ENCODE measurements at regions not wholly inside any gene's neighbourhood (a gene's known extent, or its start where the extent isn't known, plus 50 kb on each side); places are given as distances from the start of the nearest gene placed in this dataset.
"Not testable (repeated sequence)": the region's sequence is repeated elsewhere in the genome, so short reads cannot be mapped to it uniquely, and the experiment has no call there.

DNA sequence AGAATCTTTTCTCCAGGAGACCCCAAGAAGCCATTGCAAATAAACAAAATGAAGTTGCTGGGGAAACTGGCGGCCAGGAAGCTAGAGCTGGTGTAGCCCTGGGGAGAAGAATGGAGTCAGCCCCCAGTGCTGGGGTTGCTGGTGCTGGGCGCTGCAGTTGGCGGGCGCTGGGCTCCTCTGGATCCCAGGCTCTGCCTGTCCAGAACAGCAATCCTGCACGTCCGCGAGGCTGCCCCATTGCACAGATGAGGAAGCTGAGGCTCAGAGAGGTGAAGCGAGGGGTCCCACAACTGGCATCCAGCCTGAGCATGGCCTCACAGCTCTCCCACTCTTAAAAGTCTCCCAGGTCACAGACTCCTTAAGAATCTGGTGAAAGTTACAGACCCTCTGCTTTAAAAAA, 161.1 kb downstream of the OR4M2 start:
- no peak for DNase-seq

DNA sequence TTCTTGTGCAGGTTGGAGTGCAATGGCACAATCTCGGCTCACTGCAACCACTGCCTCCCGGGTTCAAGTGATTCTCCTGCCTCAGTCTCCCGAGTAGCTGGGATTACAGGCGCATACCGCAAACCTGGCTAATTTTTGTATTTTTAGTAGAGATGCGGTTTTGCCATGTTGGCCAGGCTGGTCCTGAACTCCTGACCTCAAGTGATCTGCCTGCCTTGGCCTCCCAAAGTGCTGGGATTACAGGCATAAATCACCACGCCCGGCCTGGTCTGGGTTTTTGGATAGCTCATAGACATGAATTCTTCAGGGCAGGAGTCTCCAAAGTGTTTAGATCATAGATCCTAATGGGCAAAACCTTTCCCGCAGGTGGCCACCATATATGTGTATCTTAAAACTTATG, 162.0 kb downstream of the OR4M2 start:
- DNase-seq, result not testable (repeated sequence)

DNA sequence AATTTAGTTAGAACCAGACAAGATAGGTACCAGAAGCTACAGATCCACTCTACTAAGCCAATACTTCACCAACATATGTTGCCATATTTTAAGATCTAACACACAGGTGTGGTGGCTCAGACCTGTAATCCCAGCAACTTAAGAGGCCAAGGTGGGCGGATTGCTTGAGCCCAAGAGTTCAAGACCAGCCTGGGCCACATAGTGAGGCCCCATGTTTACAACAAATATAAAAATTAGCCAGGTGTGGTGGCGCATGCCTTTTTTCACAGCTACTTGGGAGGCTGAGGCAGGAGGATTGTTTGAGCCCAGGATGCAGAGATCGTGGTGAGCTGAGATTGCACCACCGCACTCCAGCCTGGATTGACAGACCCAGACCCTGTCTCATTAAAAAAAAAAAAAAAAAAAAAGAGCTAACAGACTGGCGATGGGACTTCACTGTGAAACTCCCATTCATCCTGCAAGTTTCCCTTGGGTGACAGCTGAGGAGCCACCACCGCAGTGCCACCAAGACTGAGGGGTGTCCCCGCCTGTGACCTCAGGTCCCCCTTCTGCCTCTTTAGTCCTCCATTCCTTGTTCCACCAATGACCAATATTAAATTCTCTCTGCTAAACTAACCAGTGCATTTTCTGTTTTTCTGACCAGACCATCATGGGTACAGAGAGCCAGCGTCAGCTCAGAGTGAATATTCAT, 163.3 kb downstream of the OR4M2 start:
- DNase-seq, result no peak

DNA sequence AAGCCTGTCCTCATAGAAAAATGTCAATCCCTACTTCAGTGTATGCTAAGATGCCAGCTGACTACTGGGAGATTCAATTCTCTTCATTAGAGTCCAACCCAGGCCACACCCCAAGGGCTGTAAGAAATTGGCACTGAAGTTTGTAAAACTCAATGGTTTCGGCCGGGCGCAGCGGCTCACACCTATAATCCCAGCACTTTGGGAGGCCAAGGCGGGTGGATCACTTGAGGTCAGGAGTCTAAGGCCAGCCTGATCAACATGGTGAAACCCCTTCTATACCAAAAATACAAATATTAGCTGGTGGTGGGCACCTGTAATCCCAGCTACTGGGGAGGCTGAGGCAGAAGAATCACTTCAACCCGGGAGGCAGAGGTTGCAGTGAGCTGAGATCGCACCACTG, 169.2 kb downstream of the OR4M2 start:
- not testable (repeated sequence) for DNase-seq

DNA sequence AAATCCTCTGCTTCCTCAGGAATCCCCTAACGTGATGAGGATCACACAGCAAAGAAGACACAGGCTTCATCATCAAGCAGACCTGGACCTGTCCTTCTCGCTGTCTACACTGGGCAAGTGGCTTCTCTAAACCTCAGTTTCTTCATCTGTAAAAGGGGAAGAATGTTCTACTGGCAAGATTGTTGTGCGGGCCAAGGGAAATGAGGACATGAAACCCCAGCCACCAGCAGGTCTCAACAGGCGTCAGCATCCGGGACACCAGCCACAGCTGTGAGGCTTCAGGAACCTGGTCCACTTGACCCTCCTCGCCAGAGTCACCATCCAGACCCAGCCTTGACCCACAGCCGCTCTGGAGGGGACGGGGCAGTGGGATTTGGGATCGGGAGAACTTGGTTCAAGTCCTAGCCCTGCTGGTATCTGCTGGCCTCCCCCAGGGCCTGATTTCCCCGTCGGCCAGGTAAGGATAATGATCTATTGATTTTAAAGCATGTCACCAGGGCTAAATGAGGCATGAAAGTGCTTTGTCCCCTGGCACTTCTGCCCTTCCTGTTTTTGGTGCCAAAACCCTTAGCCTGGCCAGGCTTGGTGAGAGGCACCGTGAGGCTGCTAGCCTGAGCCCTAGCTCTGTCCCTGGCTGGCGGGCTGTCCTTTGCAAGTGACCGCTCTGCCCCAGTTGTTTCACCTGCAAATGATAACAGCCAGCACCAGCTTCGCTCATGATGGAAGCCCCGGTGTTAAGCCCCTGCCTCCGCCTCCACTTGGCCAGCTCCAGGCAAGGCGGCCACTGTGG, 170.4 kb downstream of the OR4M2 start:
- DNase-seq, result not testable (repeated sequence)

DNA sequence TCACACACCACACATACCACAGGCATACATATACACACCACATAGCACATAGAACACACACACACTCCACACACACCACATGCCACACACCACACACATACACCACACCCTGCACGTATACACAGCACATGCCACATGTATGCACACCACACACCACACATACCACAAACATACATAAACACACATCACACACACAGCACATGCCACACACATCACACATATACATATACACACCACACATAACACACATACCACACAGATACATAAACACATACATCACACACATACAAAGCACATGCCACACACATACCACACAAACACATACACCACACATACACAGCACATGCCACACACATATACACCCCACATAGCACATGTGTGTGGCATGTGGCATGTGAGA, 171.1 kb downstream of the OR4M2 start:
- DNase-seq, result no peak

DNA sequence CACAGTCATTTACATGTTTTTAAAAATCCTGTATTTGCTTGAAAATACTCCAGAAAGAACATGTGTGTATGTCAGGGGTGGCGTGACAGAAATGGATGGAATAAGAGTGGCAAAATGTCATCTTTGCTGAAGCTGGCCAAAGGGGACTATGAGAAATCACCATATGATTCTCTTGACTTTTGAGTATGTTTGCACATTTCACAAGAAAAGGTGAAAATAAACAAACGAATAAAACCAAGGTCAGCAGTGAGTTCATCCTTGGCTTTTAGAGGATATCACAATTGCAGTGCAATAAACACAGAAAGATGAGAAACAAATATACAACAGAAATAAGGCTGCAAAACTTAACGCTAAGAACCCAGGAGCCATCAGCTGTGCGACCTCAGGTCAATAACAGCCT, 171.7 kb downstream of the OR4M2 start:
- not testable (repeated sequence) for DNase-seq

DNA sequence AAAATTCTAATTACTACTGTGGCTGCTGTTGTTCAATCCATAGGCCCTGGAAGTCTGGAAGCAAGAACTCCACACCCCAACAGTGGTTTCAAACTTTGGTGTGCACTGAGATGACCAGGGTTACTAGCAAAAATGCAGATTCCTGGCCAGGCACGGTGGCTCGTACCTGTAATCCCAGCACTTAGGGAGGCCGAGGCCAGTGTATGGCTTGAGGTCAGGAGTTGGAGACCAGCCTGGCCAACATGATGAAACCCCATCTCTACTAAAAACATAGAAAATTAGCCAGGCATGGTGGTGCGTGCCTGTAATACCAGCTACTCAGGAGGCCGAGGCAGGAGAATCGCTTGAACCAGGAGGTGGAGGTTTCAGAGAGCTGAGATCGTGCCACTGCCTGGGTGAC, 172.2 kb downstream of the OR4M2 start:
- DNase-seq, result not testable (repeated sequence)

DNA sequence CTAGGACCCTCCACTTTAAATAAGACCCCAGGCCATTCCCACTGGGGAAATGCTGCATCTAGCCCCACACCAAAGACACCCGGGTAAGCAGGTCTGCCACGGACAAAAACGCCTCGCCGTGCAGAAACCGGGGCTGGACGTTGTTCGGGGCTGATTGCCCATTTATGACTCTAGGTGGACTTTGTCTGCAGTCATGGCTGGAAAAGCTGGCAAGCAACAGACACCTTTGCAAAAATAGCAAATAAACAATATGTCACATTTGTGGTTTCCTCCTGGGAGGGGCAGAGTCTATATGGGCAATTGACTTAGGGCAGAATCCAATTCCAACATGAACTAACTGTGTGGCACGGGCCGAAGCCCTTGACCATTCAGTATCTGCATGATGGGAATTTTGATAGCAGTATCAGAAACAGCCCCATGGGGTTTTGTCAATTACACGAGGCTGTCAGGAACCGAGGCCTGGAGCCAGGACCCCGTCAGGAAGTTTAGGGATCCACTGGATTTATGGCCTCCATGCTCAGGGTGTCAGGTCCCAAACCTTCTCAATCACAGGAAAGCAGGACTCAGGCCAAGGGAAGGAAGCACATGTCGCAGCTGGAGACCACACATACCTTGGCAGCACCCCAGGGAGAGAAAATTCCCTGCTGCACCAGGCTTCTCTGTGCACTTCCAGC, 172.8 kb downstream of the OR4M2 start:
- DNase-seq, result not testable (repeated sequence)

DNA sequence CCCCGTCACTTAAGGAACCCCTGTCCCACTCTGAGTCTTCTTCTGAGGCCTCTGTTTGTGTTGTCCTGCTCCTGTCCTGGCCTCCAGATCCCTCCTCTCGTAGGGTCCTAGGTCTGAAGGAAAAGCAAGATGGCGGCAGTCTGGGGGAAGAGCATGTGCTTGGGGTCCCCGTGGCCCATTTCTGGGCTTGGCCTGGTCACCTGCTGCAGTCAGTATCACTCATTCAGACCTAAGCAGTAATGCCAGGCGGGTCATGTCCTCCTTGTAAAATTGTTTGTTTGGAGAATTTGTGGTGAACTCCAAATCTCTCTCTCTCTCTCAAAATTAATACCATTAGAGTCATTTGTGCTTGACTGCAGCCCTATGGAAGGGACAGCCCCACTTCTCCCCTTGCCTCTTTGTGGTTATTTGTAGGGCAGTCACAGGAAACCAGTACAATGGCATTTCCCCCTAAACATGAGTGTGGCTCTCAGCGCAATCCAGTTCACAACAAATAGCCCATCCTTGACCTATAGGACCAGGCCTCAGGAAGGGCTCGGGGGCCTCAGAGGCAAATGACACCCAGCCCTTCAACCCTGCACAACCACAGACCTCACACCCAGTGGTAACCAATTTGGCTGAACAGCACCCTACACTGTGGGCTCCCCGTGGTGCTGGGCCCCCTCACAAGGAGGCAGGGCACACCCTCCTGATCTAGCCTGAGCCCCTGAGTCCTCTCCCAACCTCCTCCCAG, 173.5 kb downstream of the OR4M2 start:
- peak in 2 of 5 experiments; percentile 40 to 77 for DNase-seq

DNA sequence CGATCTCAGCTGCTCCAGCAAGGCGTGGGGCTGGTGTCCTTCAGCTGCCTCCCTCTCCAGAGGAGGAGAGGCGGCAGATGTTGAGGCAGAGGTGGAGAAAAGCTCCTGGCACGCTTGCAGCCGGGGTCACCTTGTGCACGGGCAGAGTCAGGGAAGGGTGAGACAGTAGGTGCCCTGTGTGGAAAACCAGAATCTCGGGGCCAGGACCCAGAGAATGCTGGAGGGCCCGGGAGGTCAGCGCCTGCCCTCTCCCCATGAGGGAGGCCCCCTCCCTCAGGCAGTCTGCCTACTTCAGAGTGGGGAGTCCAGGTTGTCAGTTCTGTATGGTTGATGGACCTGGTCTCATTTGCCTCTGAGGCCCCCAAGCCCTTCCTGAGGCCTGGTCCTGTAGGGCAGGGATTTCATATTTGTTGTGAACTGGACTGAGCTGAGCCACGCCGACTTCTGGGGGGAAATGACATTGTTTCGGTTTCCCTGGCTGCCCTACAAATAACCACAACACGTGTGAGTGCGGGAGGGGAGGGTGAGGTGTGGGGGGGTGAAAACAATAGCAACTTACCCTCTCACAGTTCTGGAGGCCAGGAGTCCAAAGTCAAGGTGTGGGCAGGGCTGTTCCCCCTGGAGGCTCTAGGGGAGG, 174.2 kb downstream of the OR4M2 start:
- DNase-seq, result peak in 1 of 5 experiments; percentile 72

DNA sequence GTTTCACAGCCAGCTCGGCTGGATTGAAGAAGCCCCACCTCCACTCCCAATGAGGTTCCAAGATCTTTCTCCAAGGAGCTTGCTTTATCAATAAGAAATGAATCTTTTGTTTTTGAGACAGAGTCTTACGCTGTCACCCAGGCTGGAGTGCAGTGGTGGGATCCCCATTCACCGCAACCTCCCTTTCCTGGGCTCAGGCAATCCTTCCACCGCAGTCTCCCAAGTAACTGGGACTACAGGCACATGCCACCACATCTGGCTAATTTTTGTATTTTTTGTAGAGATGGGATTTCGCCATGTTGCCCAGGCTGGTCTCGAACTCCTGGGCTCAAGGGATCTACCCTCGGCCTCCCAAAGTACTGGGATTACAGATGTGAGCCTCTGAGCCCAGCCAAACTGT, 175.3 kb downstream of the OR4M2 start:
- DNase-seq, result not testable (repeated sequence)

DNA sequence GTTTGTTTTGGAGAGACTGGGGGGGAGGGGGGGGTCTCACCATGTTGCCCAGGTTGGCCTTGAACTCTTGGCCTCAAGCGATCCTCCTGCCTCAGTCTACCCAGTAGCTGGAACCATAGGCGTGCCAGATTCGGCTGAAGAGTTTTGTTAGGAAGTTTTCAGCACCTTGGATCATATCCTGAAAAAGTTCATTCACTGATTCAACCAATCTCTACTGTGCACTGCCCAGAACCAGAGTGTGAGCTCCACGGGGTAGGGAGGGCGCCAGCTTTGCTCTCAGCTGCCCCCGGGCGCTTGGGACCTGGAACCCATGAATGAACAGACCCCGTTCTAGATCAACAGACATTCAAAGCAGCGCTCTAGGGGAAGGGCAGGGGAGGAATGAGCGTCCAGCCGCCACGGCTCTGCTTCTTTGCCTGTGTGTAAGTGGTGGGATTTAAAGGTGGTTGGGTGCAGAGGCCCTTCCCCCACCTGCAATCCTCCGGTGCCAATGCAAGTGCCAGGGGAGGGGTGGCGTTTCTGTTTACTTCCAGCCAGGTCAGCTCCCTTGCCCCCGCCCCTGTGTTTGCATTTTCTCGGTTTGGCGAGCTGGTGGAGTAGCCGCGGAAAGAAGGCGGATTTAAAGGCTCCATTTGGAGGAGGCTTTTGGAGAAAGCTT, 176.2 kb downstream of the OR4M2 start:
- DNase-seq, result not testable (repeated sequence)

DNA sequence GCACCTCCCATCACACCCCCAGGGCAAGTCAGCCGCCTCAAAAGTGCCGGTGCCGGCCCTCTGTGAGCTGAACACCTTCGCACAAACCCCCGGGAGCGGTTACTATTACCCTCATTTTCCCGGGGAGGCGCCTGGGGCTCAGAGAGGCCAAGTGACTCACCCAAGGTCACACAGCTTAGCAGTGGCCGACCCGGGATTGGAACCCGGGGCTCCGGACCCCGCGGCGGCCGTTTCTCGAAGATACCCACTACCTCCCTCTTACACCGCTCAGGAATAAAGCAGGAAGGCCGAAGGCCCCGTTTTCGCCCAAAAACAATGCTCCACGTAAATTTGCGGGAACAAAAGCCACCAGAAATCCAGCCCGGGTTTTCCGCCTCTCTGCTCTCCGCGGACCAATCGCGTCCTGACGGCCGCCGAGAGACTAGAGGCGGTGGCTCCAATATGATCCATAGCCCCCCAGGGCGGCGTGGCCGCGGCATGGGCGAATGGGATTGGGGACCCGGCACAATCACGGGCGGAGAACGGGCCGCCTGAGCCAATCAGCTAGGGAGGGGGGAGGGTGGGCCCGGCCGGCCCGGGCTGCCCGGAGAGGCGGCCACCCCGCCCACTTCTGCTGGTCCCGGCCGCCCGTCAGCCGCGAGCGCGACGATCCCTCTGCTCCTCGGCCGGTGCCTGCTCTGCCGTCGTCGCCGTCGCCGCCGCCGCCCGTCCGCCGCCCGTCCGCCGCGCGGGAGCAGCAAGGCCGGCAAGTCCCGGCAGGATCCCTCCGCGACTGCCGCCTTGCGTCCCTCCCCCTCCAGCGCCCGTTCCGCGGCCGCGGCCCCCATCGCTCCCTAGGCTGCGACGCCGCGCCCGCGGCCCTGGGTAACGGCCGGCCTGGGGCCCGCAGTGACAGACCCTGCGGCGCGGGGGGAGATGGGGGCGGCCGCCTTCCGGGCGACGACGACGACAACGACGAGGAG, 177.0 kb downstream of the OR4M2 start:
- no peak for DNase-seq

DNA sequence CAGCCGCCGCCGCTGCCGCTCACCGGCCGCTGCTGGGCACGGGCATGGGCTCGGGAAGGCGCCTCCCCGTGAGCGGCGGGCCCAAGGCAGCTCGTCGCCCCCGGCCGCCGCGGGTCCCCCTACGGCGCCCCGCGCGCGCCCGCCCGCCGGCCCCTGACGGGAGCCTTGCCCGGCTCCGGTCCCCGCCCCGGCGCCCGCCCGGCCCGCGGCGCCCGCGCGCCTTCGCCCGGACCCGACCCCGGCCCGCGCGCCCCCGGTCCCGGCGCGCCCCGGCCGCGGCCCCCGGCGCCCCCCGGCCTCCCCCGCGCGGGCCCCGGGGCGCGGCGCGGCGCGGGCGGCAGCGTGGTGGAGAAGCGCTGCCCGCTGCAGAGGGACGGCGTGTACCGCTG, 177.7 kb downstream of the OR4M2 start:
- DNase-seq, result no peak

DNA sequence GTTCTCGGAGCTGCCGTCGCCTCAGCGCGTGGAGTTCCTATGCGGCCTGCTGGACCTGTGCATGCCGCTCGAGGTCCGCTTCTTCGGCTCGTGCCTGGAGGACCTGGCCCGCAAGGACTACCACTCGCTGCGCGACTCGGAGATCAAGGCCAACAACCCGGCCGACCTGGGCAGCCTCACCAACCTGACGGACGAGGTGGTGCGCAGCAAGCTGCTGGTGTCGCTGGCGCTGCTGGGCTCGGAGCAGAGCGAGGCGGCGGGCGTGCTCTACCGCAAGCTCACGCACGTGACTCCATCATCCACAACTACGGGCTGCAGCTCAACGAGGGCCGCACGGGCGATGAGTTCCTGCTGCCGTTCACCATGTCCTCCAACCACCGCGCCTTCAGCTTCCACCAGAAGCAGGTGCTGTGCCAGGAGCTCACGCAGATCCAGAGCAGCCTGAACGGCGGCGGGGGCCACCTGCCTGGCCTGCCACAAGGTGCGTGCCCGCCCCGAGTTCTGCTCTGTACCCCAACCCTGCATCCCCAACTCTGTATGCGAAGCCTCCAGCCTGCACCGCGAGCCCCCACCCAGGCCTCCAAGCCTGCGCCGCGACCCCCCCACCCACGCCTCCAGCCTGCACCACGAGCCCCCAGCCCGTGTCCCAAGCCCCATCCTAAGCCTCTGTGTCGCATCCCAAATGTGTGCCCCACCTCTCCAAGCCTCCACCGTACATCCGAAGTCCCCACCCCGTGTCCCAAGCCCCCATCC, 178.2 kb downstream of the OR4M2 start:
- no peak for DNase-seq

DNA sequence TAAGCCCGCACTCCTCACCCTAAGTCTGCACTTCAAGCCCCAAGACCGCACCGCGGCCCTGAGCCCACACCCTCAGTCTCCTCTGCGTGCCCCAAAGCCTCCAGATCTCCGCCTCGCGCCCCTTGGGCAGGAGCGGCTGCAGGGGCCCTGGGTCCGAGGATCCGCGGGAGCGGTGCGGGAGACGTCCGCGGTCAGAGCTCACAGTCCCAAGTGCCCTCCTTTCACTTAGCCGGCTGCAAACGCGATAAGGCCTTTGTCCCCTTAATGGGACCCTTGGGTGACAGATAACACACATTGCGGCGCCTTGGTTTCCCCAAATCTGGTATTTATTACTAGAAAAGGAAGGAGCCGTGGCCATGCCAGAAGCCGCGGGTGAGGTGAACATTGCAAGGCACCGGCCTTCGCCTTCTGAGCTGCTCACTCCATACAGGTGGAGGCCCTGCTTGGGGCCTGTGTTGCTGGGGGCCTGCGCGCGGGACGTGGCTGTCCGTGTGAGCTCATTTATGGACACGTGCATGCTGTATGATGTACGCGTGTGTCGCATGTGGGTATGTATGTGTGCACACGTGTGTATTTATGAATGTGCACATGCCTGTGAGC, 178.9 kb downstream of the OR4M2 start:
- not testable (repeated sequence) for DNase-seq

DNA sequence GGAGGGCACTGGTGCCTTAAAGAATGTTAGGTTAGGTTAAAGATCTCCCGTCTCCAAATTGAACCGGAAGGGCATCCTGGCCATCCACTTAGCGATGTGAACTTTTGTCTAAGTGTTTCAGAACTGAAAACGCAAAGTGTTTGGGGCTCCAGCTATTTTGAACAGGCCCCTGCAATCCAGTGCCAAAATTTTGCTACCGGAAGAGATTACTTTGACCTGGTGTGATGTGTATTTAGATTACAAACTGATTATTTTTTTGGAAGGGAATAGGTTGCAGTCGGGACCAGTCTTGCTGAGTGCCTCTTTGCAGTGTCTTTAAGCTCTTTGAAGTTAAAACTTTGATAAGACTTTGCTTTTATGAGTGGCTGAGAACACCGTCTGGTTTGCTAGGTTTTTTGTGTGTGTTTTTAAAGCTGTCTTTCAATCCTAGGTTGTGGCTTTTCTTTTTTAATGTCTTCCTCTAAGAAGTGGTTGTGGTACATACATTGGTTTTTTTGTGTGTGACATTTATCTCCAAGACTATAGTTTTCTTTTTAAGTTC, 179.6 kb downstream of the OR4M2 start:
- DNase-seq, result peak in 1 of 5 experiments; percentile 79

DNA sequence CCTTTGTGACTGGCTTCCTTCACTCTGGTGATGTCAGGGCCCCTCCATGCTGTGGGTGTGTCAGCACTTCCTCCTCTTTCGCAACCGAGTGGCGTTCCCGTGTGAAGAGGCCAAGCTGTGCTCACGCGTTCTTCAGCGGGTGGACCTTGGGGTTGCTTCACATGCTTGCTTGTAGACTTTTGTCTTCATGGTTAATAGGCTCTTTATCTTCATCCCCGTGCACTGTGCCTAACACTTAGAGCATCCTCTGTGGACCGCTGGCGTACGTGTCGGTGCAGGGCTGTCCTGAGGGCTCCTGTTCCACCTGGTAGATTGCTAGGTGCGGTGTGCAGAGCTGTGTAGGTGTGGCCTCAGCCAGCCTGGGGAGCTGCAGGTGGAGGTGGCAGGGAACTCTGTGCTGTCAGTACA, 182.3 kb downstream of the OR4M2 start:
- DNase-seq, result peak in 3 of 5 experiments; percentile 33 to 53 (median 51)
